H9 (cell line): ENCODE measurements at regions not wholly inside any gene's neighbourhood (a gene's known extent, or its start where the extent isn't known, plus 50 kb on each side); places are given as distances from the start of the nearest gene placed in this dataset.
"Not testable (repeated sequence)": the region's sequence is repeated elsewhere in the genome, so short reads cannot be mapped to it uniquely, and the experiment has no call there.

Experiments used
- DNase-seq: peaks from one replicate; pipeline ENCODE4 v3.0.0-alpha.2; 2017
- H2AFZ ChIP-seq: one replicate; pipeline ENCODE4 v1.6.1; 2013; ENCODE audit warnings: mild to moderate bottlenecking, low read length, control low read depth, moderate library complexity
- H2AK5ac ChIP-seq: 2 replicates; pipeline ENCODE4 v1.6.1; 2013; ENCODE audit warnings: low read length, control low read depth, mixed read lengths; ENCODE audit not compliant: insufficient read length
- H2BK120ac ChIP-seq: one replicate; pipeline ENCODE4 v1.6.1; 2013; ENCODE audit warnings: low read depth, mild to moderate bottlenecking, low read length, control low read depth, inconsistent platforms; ENCODE audit not compliant: poor library complexity, severe bottlenecking
- H2BK12ac ChIP-seq: 2 replicates; pipeline ENCODE4 v1.6.1; 2013; ENCODE audit warnings: low read length, control low read depth, mixed read lengths, low read depth; ENCODE audit not compliant: insufficient read length
- H2BK15ac ChIP-seq: 2 replicates; pipeline ENCODE4 v1.6.1; 2013; ENCODE audit warnings: low read depth, low read length, control low read depth
- H2BK20ac ChIP-seq: one replicate; pipeline ENCODE4 v1.6.1; 2013; ENCODE audit warnings: low read depth, mild to moderate bottlenecking, low read length, control low read depth, inconsistent platforms; ENCODE audit not compliant: poor library complexity, severe bottlenecking
- H2BK5ac ChIP-seq: 2 replicates; pipeline ENCODE4 v1.6.1; 2013; ENCODE audit warnings: low read length, control low read depth, mixed read lengths; ENCODE audit not compliant: insufficient read length
- H3K14ac ChIP-seq: 2 replicates; pipeline ENCODE4 v1.6.1; 2013; ENCODE audit warnings: low read length, control low read depth; ENCODE audit not compliant: insufficient read depth
- H3K18ac ChIP-seq: 2 replicates; pipeline ENCODE4 v1.6.1; 2013; ENCODE audit warnings: low read depth, mild to moderate bottlenecking, mixed read lengths, low read length, control low read depth; ENCODE audit not compliant: insufficient read length
- H3K23ac ChIP-seq: 2 replicates; pipeline ENCODE4 v1.6.1; 2013; ENCODE audit warnings: low read length, control low read depth, mixed read lengths, low read depth; ENCODE audit not compliant: insufficient read length
- H3K23me2 ChIP-seq: 2 replicates; pipeline ENCODE4 v1.6.1; 2013; ENCODE audit warnings: low read depth, mild to moderate bottlenecking, mixed read lengths, low read length, control low read depth; ENCODE audit not compliant: insufficient read length, poor library complexity, severe bottlenecking
- H3K27ac ChIP-seq: 2 replicates; pipeline ENCODE4 v1.5.1; 2013; ENCODE audit warnings: low read length, control low read depth, mixed read lengths, low read depth; ENCODE audit not compliant: insufficient read length
- H3K27me3 ChIP-seq: 2 replicates; pipeline ENCODE4 v1.6.1; 2013; ENCODE audit warnings: low read length, control low read depth, inconsistent platforms; ENCODE audit not compliant: insufficient read depth
- H3K4ac ChIP-seq: 2 replicates; pipeline ENCODE4 v1.6.1; 2013; ENCODE audit warnings: low read depth, mild to moderate bottlenecking, control low read depth, inconsistent platforms, low read length, moderate library complexity
- H3K4me1 ChIP-seq: 2 replicates; pipeline ENCODE4 v1.6.1; 2013; ENCODE audit warnings: low read length, control low read depth, inconsistent platforms; ENCODE audit not compliant: insufficient read depth
- H3K4me2 ChIP-seq: 2 replicates; pipeline ENCODE4 v1.6.1; 2013; ENCODE audit warnings: low read length, control low read depth, mixed read lengths; ENCODE audit not compliant: insufficient read length, insufficient read depth
- H3K56ac ChIP-seq: 2 replicates; pipeline ENCODE4 v1.6.1; 2013; ENCODE audit warnings: low read depth, mild to moderate bottlenecking, mixed read lengths, low read length, control low read depth; ENCODE audit not compliant: insufficient read length
- H3K79me1 ChIP-seq: 2 replicates; pipeline ENCODE4 v1.6.1; 2013; ENCODE audit warnings: low read depth, mild to moderate bottlenecking, moderate library complexity, low read length, control low read depth, inconsistent platforms; ENCODE audit not compliant: insufficient read depth, poor library complexity, severe bottlenecking
- H3K79me2 ChIP-seq: 2 replicates; pipeline ENCODE4 v1.6.1; 2013; ENCODE audit warnings: low read length, control low read depth, inconsistent platforms; ENCODE audit not compliant: insufficient read depth
- H3K9ac ChIP-seq: 2 replicates; pipeline ENCODE4 v1.6.1; 2013; ENCODE audit warnings: low read length, control low read depth, mixed read lengths; ENCODE audit not compliant: insufficient read length; ENCODE audit errors: extremely low read depth
- H3K9me3 ChIP-seq: one replicate; pipeline ENCODE4 v1.6.1; 2013; ENCODE audit warnings: low read depth, low read length, inconsistent platforms; ENCODE audit not compliant: control insufficient read depth
- H3T11ph ChIP-seq: one replicate; pipeline ENCODE4 v1.6.1; 2013; ENCODE audit warnings: mild to moderate bottlenecking, low read length, control low read depth, inconsistent platforms
- H4K20me1 ChIP-seq: one replicate; pipeline ENCODE4 v1.6.1; 2013; ENCODE audit not compliant: control insufficient read depth, insufficient read length, insufficient read depth
- H4K5ac ChIP-seq: 2 replicates; pipeline ENCODE4 v1.6.1; 2013; ENCODE audit warnings: low read depth, mild to moderate bottlenecking, mixed read lengths, low read length, control low read depth; ENCODE audit not compliant: insufficient read length
- H4K8ac ChIP-seq: replicated peaks from 2 replicates; pipeline ENCODE4 v1.6.1; 2013; ENCODE audit warnings: low read length, control low read depth, mixed read lengths, low read depth; ENCODE audit not compliant: insufficient read length
- H4K91ac ChIP-seq: 2 replicates; pipeline ENCODE4 v1.6.1; 2013; ENCODE audit warnings: low read depth, mild to moderate bottlenecking, moderate library complexity, mixed read lengths, low read length, control low read depth; ENCODE audit not compliant: insufficient read length
- H3K27ac Mint-ChIP-seq, 3 experiments: 2 replicates in 2 of 3; 3 replicates in 1 of 3; pipeline ENCODE4 v1.8.0; 2020 to 2021; ENCODE audit warnings: mixed read lengths in 3 of 3, mild to moderate bottlenecking in 1 of 3, moderate library complexity in 1 of 3
- H3K27me3 Mint-ChIP-seq: 2 replicates; pipeline ENCODE4 v1.8.0; 2021; ENCODE audit warnings: low read depth, mild to moderate bottlenecking, moderate library complexity, mixed read lengths
- H3K36me3 Mint-ChIP-seq, 3 experiments: 2 replicates in 2 of 3; 3 replicates in 1 of 3; pipeline ENCODE4 v1.8.0; 2020 to 2021; ENCODE audit warnings: low read depth in 3 of 3, mixed read lengths in 3 of 3; ENCODE audit not compliant: insufficient read depth in 1 of 3
- H3K4me1 Mint-ChIP-seq, 2 experiments: 2 replicates each; pipeline ENCODE4 v1.8.0; 2020; ENCODE audit warnings: mixed read lengths in 2 of 2
- H3K4me3 Mint-ChIP-seq, 2 experiments: 2 replicates in 1 of 2; 3 replicates in 1 of 2; pipeline ENCODE4 v1.8.0; 2020 to 2021; ENCODE audit warnings: mild to moderate bottlenecking in 2 of 2, mixed read lengths in 2 of 2, moderate library complexity in 1 of 2
- H3K9me3 Mint-ChIP-seq, 2 experiments: 2 replicates in 1 of 2; 3 replicates in 1 of 2; pipeline ENCODE4 v1.8.0; 2020; ENCODE audit warnings: mild to moderate bottlenecking in 2 of 2, mixed read lengths in 2 of 2, moderate library complexity in 1 of 2
- CTCF ChIP-seq: fragments of 200-600 bp; sonication (generic); conservative IDR thresholded peaks from 3 replicates; pipeline ENCODE4 v1.8.0; 2021; ENCODE audit warnings: antibody characterized with exemption, mild to moderate bottlenecking
- WGBS: extraction: QIAGEN DNeasy Blood & Tissue Kit; methylation state at CpG from one replicate; pipeline ENCODE4 v1.1.7; 2013; ENCODE audit warnings: missing lambda C conversion rate, low lambda C conversion rate, mixed read lengths; ENCODE audit not compliant: insufficient read length; ENCODE audit errors: extremely low coverage; 5-methylcytosine and 5-hydroxymethylcytosine counted together

- Histone ChIP-seq H4K91ac (no peak overlapping the region), H3K4me2 (no peak overlapping the region), H3K79me2 (no peaks in the 10 kb centered on the region), H3K4ac (no peak overlapping the region), H3K18ac (no peak overlapping the region), H3K27ac (no peak overlapping the region), H2AFZ (no peak overlapping the region), H2AK5ac (no peak overlapping the region), H3K23me2 (no peaks in the 10 kb centered on the region), H3K4me1 (no peaks in the 10 kb centered on the region), H2BK120ac (no peak overlapping the region), H3K23ac (no peak overlapping the region), H3K56ac (no peak overlapping the region), H3T11ph (no peak overlapping the region), H3K9ac (no peak overlapping the region), H2BK12ac (no peak overlapping the region), H2BK15ac (no peak overlapping the region), H2BK20ac (no peak overlapping the region), H3K27me3 (no peaks in the 10 kb centered on the region), H2BK5ac (no peak overlapping the region), H4K8ac (no peak overlapping the region), H3K9me3 (peaks cover 56% of the 10 kb centered on the region), H4K20me1 (no peaks in the 10 kb centered on the region), H3K14ac (no peak overlapping the region), H3K79me1 (no peaks in the 10 kb centered on the region), H4K5ac (no peak overlapping the region)
- Mint-ChIP-seq H3K9me3 (peaks cover 87 to 92% of the 10 kb centered on the region in 2 experiments), H3K27me3 (no peaks in the 10 kb centered on the region; the same call in none of the 2 replicates), H3K4me1 (no peaks in the 10 kb centered on the region), H3K4me3 (no peak overlapping the region), H3K27ac (no peak overlapping the region), H3K36me3 (peaks cover 11 to 35% (median 18%) of the 10 kb centered on the region in 3 experiments; a peak in 6 of 7 replicates)
- WGBS, result no CpG with 5 or more reads among the region's 11 CpGs
- no peak for DNase-seq
- TF ChIP-seq CTCF, result no peak
Observed at GRCh38 chr17:27091043-27091497, 202.8 kb upstream of the WSB1 start.

DNA sequence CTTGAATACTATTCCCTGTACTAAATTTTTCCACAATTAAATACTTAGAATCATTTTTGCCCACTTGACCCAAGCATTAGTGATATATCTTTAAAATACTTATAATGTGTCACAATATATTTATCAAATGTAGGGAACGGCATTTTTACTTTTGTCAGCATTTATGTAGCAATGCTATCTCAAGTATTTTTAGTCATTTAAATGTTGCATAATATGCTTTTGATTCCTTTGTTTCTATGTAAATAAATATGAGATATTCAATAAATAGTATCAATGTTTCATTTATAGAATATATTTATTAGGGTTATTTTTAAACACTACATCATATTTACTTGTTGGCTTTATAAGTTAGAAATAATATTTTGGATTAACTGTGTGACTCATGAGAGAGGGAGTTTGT is 199.7 kb upstream of the WSB1 start:
- not testable (repeated sequence) for H3K4me1 ChIP-seq, H4K20me1 ChIP-seq, H3K27ac ChIP-seq, H3K4me1 Mint-ChIP-seq, H3K4me3 Mint-ChIP-seq, H4K91ac ChIP-seq, H2BK5ac ChIP-seq, H2BK120ac ChIP-seq, H4K5ac ChIP-seq, H2AFZ ChIP-seq, DNase-seq, H3K79me2 ChIP-seq, H3K56ac ChIP-seq, H3K27me3 ChIP-seq, H3K4ac ChIP-seq, H4K8ac ChIP-seq, H2BK12ac ChIP-seq, H2BK20ac ChIP-seq, H2AK5ac ChIP-seq, H3K27me3 Mint-ChIP-seq, H3K23me2 ChIP-seq, H3K27ac Mint-ChIP-seq, H3K18ac ChIP-seq, H3K23ac ChIP-seq, H3K79me1 ChIP-seq, H3T11ph ChIP-seq, H3K4me2 ChIP-seq, H3K9ac ChIP-seq, H2BK15ac ChIP-seq, H3K14ac ChIP-seq
- WGBS, result no CpG with 5 or more reads among the region's 1 CpG
- peaks cover 28% of the 10 kb centered on the region for H3K9me3 ChIP-seq
- Mint-ChIP-seq H3K9me3 (peaks cover 75 to 85% of the 10 kb centered on the region in 2 experiments), H3K36me3 (peaks cover 9 to 29% (median 10%) of the 10 kb centered on the region in 3 experiments; a peak in 6 of 7 replicates)
